ENCODE measurements at regions not wholly inside any gene's neighbourhood (a gene's known extent, or its start where the extent isn't known, plus 50 kb on each side); places are given as distances from the start of the nearest gene placed in this dataset.
"Not testable (repeated sequence)": the region's sequence is repeated elsewhere in the genome, so short reads cannot be mapped to it uniquely, and the experiment has no call there.

- no peak for DNase-seq (ENCODE audit: low read depth)
Observed at GRCh38 chr5:82894716-82895115, 182.5 kb downstream of the TMEM167A start.

- no peak for DNase-seq (ENCODE audit: low read depth)
Observed at GRCh38 chr5:82889088-82889487, 188.1 kb downstream of the TMEM167A start.

- DNase-seq (ENCODE audit: low read depth) = no peak
Observed at GRCh38 chr5:82886911-82887310, 190.3 kb downstream of the TMEM167A start.

GRCh38 chr5:82885627-82886389, 191.4 kb downstream of the TMEM167A start:
- no peak for DNase-seq (ENCODE audit: low read depth)

GRCh38 chr5:82884821-82885471, 192.2 kb downstream of the TMEM167A start:
- DNase-seq (ENCODE audit: low read depth) = no peak

GRCh38 chr5:82882316-82882715, 194.9 kb downstream of the TMEM167A start:
- no peak for DNase-seq (ENCODE audit: low read depth)

- DNase-seq (ENCODE audit: low read depth) = no peak
Observed at GRCh38 chr5:82881571-82882174, 195.5 kb downstream of the TMEM167A start.

- no peak for DNase-seq (ENCODE audit: low read depth)
Observed at GRCh38 chr5:82879089-82879488, 198.1 kb downstream of the TMEM167A start.

- no peak for DNase-seq (ENCODE audit: low read depth)
Observed at GRCh38 chr5:82873452-82873851, 203.7 kb downstream of the TMEM167A start.

- not testable (repeated sequence) for DNase-seq (ENCODE audit: low read depth)
Observed at GRCh38 chr5:82872321-82873288, 204.6 kb downstream of the TMEM167A start.

- DNase-seq (ENCODE audit: low read depth) = no peak
Observed at GRCh38 chr5:82865625-82866024, 211.6 kb downstream of the TMEM167A start.

- DNase-seq (ENCODE audit: low read depth) = no peak
Observed at GRCh38 chr5:82863266-82863665, 213.9 kb downstream of the TMEM167A start.

- no peak for DNase-seq (ENCODE audit: low read depth)
Observed at GRCh38 chr5:82862711-82863110, 214.5 kb downstream of the TMEM167A start.

- DNase-seq (ENCODE audit: low read depth) = no peak
Observed at GRCh38 chr5:82862261-82862660, 214.9 kb downstream of the TMEM167A start.

- DNase-seq (ENCODE audit: low read depth) = no peak
Observed at GRCh38 chr5:82861701-82862100, 215.5 kb downstream of the TMEM167A start.

- no peak for DNase-seq (ENCODE audit: low read depth)
Observed at GRCh38 chr5:82859451-82860140, 217.6 kb downstream of the TMEM167A start.

GRCh38 chr5:82858151-82859025, 218.8 kb downstream of the TMEM167A start:
- no peak for DNase-seq (ENCODE audit: low read depth)

- DNase-seq (ENCODE audit: low read depth) = no peak
Observed at GRCh38 chr5:82855893-82856550, 221.2 kb downstream of the TMEM167A start.

- DNase-seq (ENCODE audit: low read depth) = no peak
Observed at GRCh38 chr5:82854956-82855355, 222.2 kb downstream of the TMEM167A start.

- DNase-seq (ENCODE audit: low read depth) = no peak
Observed at GRCh38 chr5:82851471-82851870, 225.7 kb downstream of the TMEM167A start.

Measured in HS-27A (cell line).